HG03097 (cell line): ENCODE measurements at regions not wholly inside any gene's neighbourhood (a gene's known extent, or its start where the extent isn't known, plus 50 kb on each side); places are given as distances from the start of the nearest gene placed in this dataset.
"Not testable (repeated sequence)": the region's sequence is repeated elsewhere in the genome, so short reads cannot be mapped to it uniquely, and the experiment has no call there.

Source experiments
- ATAC-seq: cut with Tn5 transposase; IDR thresholded peaks from one replicate; pipeline ENCODE4 v1.9.1; 2021; ENCODE audit not compliant: unreplicated experiment, low FRiP score

GRCh38 chr4:10781805-10782204 is 97.2 kb upstream of the CLNK start:
- no peak for ATAC-seq

- not testable (repeated sequence) for ATAC-seq
Observed at GRCh38 chr4:10780803-10781202, 96.2 kb upstream of the CLNK start.

GRCh38 chr4:10775132-10775531 is 90.6 kb upstream of the CLNK start:
- ATAC-seq = not testable (repeated sequence)

GRCh38 chr4:10773656-10774055 is 89.1 kb upstream of the CLNK start:
- no peak for ATAC-seq

DNA sequence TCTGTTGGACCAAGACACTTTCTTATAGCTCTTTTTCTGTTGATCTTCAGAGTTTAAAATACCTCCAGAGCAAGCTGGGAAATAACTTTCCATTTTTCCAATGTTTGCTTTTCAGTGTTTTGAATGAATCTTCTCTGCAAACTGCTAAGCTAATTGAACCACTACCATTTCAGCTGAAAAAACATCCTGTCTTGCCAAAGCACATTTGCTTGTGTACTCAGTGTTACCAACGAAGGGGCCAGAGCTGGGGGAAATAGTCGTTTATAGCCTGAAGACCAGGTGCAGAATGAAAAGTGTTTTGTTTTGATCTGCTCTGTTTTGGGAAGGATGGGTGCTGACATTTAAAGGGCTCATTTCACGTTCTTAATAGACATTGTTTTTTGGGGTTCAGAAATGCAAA is 88.4 kb upstream of the CLNK start:
- no peak for ATAC-seq

GRCh38 chr4:10765386-10765785 is 80.8 kb upstream of the CLNK start:
- no peak for ATAC-seq

DNA sequence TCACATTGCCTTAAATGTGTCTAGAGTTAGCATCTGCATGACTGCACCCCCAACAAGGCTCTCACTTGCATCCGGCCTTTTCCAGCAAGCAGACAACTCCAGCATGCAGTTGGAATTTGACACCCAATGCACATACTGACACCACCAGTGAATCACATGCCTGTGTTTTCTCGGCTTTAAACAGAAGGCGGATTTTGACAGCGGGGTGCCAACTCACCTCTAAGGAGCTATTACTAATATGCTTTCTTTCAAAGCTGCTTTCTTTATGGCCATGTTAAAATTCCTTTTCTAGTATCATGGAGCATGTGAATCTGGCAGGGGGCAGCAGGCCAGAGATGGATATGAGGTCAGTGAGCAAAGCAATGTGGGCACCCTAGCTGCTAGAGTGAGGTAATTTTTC is 78.0 kb upstream of the CLNK start:
- ATAC-seq = no peak

DNA sequence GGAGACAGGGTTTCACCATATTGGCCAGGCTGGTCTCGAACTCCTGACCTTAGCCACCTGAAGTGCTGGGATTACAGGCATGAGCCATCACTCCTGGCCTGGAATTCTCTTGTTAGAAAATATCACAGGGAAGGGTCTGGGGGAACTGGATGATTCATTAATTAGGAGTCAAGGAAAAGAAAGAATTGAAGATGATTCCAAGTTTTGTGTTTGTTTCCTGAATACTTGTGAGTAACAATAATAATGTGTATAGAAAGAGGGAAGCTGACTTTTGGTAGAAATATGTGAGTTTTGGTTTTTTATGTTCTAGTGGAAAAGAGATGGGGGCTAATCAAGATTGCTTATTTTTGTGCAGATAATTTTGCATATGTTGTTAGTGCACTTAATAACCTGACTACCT is 77.3 kb upstream of the CLNK start:
- no peak for ATAC-seq

GRCh38 chr4:10760086-10760485 is 75.5 kb upstream of the CLNK start:
- ATAC-seq = no peak

DNA sequence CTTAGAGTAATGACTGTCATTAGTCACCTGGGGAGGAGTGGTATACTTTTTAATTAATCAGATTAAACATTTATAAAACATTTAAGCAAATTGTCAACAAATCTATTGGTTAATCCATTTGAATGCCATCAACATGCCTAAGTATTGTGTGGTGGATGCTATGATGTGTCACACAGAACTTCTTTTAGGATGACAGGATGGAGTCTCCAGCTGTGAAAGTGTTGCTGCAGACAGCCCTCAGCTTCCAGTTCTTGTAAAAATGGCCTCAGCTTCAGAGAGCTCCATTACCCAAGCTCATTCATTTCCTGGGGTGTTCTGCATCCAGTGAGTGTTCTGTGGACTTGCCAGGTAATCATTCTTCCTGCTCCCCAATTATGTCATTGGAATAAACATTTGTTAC is 74.3 kb upstream of the CLNK start:
- ATAC-seq = no peak

- no peak for ATAC-seq
Observed at GRCh38 chr4:10753856-10754402, 69.4 kb upstream of the CLNK start.

- ATAC-seq = no peak
Observed at GRCh38 chr4:10753336-10753735, 68.8 kb upstream of the CLNK start.

GRCh38 chr4:10750714-10751113 is 66.1 kb upstream of the CLNK start:
- ATAC-seq = no peak

DNA sequence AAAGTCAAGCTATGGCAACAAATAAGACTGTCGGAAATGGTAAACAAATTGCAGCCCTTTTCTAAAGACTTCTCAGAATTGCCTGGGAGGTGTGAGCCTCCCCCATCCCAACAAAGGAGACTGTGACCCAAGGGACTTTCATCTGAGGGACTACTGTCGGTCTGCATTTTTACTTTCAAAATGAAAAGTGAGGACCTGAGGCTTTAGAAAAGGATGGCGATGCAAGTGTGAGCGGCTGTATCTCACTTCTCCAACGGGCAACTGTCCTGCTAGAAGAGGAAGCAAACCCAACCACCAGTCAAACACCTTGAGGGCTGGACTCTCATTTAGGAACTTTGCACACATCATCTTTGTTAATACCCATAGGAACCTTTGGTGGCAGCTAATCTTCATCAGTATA is 62.6 kb upstream of the CLNK start:
- peak; percentile 51 for ATAC-seq

DNA sequence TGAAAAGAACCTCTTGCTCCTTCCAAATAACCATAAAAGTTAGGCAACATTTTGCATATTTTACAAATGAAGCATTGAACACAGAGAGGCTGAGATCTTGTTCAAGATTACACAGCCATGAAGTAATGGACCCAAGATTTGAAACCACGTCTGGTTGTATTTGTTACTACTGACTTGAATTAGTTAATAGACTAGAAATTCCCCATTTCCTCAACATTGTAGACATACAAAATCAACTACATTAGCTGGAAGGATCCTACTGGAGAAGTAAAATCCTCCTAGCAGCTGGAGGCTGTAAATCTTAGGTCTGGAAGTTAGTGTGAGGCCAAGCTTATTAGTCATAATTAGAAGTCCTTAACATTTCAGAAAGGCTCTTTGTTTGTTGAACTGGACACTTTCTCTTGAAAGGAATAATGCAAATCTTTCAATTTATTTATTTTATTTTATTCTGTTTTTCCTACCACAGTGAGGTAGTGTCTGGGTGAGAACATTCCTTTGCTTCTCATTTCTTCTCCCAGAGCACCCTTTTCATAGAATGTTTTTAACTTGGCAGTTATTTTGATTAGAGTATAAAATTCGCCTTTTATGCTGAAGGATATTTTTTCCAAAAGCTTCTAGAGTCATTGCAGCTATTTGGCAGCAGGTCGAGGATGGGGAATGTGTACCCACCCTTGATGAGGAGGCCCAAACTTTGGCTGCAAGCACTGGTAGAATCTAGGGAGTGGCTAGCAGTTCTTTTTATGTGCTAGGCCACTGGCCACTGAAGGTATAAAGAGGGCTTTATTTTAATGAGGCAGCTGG is 62.0 kb upstream of the CLNK start:
- no peak for ATAC-seq

- peak; percentile 73 for ATAC-seq
Observed at GRCh38 chr4:10743357-10743756, 58.8 kb upstream of the CLNK start.

- ATAC-seq = no peak
Observed at GRCh38 chr4:10741961-10742699, 57.6 kb upstream of the CLNK start.

DNA sequence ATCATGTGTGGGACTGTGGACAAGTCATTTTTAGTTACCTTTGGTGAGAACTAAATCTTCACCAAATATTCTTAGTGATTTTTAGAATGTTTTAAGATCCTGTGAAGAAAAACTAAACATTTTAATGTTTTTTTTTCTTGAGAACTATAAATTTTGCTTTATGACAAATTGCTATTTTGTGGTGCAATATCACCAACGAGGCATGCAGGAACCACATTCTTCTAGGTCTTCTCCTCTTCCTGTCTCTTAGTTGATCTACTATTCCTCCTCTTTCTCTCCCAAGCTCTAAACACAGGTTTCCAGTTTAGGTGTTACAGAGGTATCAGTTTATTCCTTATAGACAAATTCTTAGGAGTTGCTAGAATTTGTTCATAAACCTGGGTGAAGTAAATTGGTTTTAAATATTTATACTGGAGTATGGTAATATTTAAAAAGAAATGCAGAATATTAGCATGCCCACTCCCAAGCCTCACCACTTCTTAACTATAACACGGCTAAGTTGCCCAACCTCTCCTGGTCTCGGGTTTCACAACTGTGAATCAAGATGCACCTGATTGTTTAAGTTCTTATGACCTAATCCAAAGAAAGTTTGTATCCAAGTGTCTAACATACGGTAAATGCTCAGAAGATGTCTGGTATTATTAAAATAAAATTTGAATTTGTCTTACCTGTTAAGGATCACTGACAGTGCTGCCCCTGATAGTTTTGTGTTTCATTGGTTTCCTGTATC is 56.5 kb upstream of the CLNK start:
- ATAC-seq = no peak

DNA sequence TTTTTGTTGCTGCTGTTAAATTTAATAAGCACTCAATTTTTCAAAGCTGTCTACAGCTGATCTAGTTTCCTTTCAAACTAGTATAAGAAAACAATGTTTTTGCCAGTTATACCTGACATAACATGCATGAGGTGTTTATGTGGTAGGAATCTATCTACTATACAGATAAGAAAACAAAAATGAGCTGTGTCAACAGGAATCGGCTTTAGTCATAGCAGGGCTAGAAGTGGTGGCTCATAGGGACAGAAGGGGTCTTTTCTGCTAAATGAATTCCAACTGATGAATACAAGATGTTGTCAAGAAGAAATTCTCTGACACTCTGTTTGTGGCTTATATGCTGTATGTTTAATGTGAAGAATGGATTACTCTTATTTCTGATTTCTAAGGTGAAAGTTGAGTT is 55.7 kb upstream of the CLNK start:
- ATAC-seq = no peak

- no peak for ATAC-seq
Observed at GRCh38 chr4:10738826-10739489, 54.4 kb upstream of the CLNK start.

- no peak for ATAC-seq
Observed at GRCh38 chr4:10737337-10737736, 52.8 kb upstream of the CLNK start.
